Astrocyte (in vitro differentiated cells and primary cell): ENCODE measurements at regions not wholly inside any gene's neighbourhood (a gene's known extent, or its start where the extent isn't known, plus 50 kb on each side); places are given as distances from the start of the nearest gene placed in this dataset.

Experiments
- DNase-seq: peaks from one replicate; pipeline ENCODE4 v3.0.0-alpha.2; 2010; ENCODE audit warnings: low read depth
- FAIRE-seq: peaks from 2 replicates; lab custom pipeline; 2011; peaks lifted over from hg19 to GRCh38; lab: Jason Lieb, UNC
- H2AFZ ChIP-seq: 2 replicates; pipeline ENCODE4 v1.6.0; 2012; ENCODE audit warnings: low read depth, low read length, inconsistent platforms
- H3K27ac ChIP-seq: 2 replicates; pipeline ENCODE4 v1.5.1; 2011; ENCODE audit warnings: low read depth, low read length, inconsistent platforms
- H3K27me3 ChIP-seq: 2 replicates; pipeline ENCODE4 v1.6.0; 2011; ENCODE audit warnings: low read length, inconsistent platforms; ENCODE audit not compliant: insufficient read depth
- H3K36me3 ChIP-seq: 2 replicates; pipeline ENCODE4 v1.5.1; 2011; ENCODE audit warnings: low read length, inconsistent platforms; ENCODE audit not compliant: insufficient read depth
- H3K4me1 ChIP-seq: 2 replicates; pipeline ENCODE4 v1.5.1; 2011; ENCODE audit warnings: low read length, inconsistent platforms; ENCODE audit not compliant: insufficient read depth
- H3K4me2 ChIP-seq: 2 replicates; pipeline ENCODE4 v1.6.0; 2012; ENCODE audit warnings: low read length, inconsistent platforms
- H3K4me3 ChIP-seq: 2 replicates; pipeline ENCODE4 v1.5.1; 2011; ENCODE audit warnings: low read depth, mild to moderate bottlenecking, low read length, inconsistent platforms; ENCODE audit not compliant: insufficient read depth
- H3K79me2 ChIP-seq: 2 replicates; pipeline ENCODE4 v1.6.0; 2012; ENCODE audit warnings: mild to moderate bottlenecking, low read length, inconsistent platforms; ENCODE audit not compliant: insufficient read depth
- H3K9ac ChIP-seq: 2 replicates; pipeline ENCODE4 v1.6.0; 2012; ENCODE audit warnings: mild to moderate bottlenecking, low read length, inconsistent platforms
- H3K9me3 ChIP-seq: 2 replicates; pipeline ENCODE4 v1.5.1; 2012; ENCODE audit warnings: low read depth, mild to moderate bottlenecking, low read length, inconsistent platforms; ENCODE audit not compliant: insufficient read depth
- H4K20me1 ChIP-seq: 2 replicates; pipeline ENCODE4 v1.6.0; 2012; ENCODE audit warnings: low read length, inconsistent platforms; ENCODE audit not compliant: insufficient read depth
- H3K27ac Mint-ChIP-seq: one replicate; pipeline ENCODE4 v1.8.0; 2021; ENCODE audit warnings: mild to moderate bottlenecking, mixed read lengths; ENCODE audit not compliant: unreplicated experiment
- H3K27me3 Mint-ChIP-seq: one replicate; pipeline ENCODE4 v1.8.0; 2021; ENCODE audit warnings: low read depth, mixed read lengths; ENCODE audit not compliant: unreplicated experiment
- H3K36me3 Mint-ChIP-seq: one replicate; pipeline ENCODE4 v1.8.0; 2021; ENCODE audit warnings: low read depth, mixed read lengths; ENCODE audit not compliant: unreplicated experiment
- H3K4me1 Mint-ChIP-seq: one replicate; pipeline ENCODE4 v1.8.0; 2021; ENCODE audit warnings: low read depth, mixed read lengths; ENCODE audit not compliant: unreplicated experiment
- H3K4me3 Mint-ChIP-seq: one replicate; pipeline ENCODE4 v1.8.0; 2021; ENCODE audit warnings: mild to moderate bottlenecking, moderate library complexity, mixed read lengths; ENCODE audit not compliant: unreplicated experiment
- H3K9me3 Mint-ChIP-seq: one replicate; pipeline ENCODE4 v1.8.0; 2021; ENCODE audit warnings: mild to moderate bottlenecking, mixed read lengths; ENCODE audit not compliant: unreplicated experiment
- CTCF ChIP-seq: IDR thresholded peaks from 2 replicates; pipeline ENCODE4 v1.5.1; 2011; ENCODE audit warnings: low read depth, mild to moderate bottlenecking, inconsistent platforms, low read length, moderate library complexity; ENCODE audit not compliant: insufficient read depth
- EZH2 ChIP-seq: IDR thresholded peaks from 2 replicates; pipeline ENCODE4 v1.6.1; 2012; ENCODE audit warnings: mild to moderate bottlenecking, low read length, inconsistent platforms; ENCODE audit not compliant: insufficient read depth

DNA sequence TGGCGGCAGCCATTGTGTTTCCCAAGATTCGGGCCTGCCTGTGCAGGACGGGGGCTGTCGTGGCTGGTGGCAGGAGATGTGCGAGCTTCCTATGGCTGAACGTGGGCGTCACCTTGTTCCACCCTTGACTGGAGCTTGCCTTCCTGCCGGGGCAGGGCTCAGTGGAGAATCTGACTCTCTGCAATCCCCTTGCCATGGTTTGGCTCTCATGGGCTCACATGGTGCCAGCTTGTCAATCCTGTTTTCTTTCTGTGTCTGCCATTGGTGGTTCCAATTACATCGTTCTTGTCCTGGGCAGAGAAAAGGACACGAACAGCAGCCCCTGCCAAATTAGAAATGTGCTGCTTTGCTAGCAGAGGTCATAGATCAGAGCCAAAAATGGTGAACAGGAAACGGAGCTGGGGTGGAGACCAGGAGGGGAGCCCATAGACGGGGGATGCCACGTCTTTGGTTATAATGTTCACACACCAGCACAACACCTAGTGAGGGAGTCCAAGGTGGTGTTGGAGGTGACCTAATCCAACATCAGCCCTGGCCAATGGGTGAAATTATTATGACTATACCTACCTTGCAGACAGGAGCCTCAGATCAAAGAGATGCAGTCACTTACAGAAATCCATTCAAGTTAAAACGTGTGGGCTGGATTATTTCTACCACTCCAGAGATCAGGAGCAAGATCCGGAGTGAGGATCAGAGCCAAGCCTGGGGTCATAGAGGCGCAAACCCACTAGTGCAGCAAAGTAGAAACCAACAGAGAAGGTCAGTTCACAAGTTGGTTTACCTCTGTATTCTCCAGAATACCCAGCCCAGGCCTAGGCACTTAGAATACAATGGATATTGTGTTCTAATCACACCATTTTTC lies 253.1 kb downstream of the SIPA1L2 start:
- Mint-ChIP-seq H3K4me3 (no peak overlapping the region), H3K27ac (no peak overlapping the region), H3K36me3 (no peaks in the 10 kb centered on the region), H3K9me3 (peaks cover 2% of the 10 kb centered on the region), H3K4me1 (peaks cover 14% of the 10 kb centered on the region), H3K27me3 (peaks cover 3% of the 10 kb centered on the region)
- Histone ChIP-seq H3K9ac (no peak overlapping the region), H3K27me3 (peaks cover 2% of the 10 kb centered on the region), H2AFZ (no peak overlapping the region), H3K4me3 (no peak overlapping the region), H3K9me3 (no peaks in the 10 kb centered on the region), H3K4me1 (no peaks in the 10 kb centered on the region), H3K4me2 (no peak overlapping the region), H3K36me3 (no peaks in the 10 kb centered on the region), H4K20me1 (no peaks in the 10 kb centered on the region), H3K27ac (no peak overlapping the region), H3K79me2 (no peaks in the 10 kb centered on the region)
- DNase-seq (no peak), FAIRE-seq (no peak)
- TF ChIP-seq CTCF: no peak
- no peak for TF ChIP-seq EZH2

DNA sequence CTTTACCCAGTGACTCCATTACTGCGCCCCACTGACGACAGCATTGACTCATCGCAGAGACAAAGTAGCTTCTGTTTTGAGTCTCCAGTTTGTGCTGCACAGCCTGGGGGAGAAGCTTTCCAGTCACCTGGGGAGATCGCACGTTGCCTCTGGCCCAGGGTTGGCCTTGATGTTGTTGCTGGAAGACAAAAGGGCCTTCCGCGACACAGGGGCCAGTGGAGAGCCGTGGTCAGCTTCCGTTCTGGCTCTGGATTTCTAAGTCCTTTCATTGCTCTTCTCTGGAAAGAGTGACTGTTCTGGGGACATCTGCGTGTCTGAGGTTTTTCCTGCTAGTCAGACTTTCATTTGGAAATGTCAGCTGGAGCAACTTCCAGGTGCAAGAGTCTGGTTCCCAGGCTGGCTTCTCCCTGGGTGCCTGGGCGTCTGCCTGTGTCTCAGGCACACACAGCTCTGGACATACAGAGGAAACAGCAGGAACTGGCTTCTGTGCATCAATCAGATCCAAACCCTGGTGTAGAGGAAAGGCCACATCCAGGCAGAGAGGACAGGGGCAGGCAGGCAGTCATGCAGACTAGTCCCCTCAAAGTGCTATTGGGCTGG lies 257.0 kb downstream of the SIPA1L2 start:
- Histone ChIP-seq H3K4me2 (no peak overlapping the region), H3K79me2 (no peaks in the 10 kb centered on the region), H3K36me3 (no peaks in the 10 kb centered on the region), H2AFZ (no peak overlapping the region), H3K4me1 (peaks cover 4% of the 10 kb centered on the region), H4K20me1 (no peaks in the 10 kb centered on the region), H3K27me3 (no peaks in the 10 kb centered on the region), H3K9me3 (no peaks in the 10 kb centered on the region), H3K27ac (no peak overlapping the region), H3K4me3 (no peak overlapping the region), H3K9ac (no peak overlapping the region)
- Mint-ChIP-seq H3K27me3 (peaks cover 3% of the 10 kb centered on the region), H3K36me3 (no peaks in the 10 kb centered on the region), H3K9me3 (peaks cover 2% of the 10 kb centered on the region), H3K4me1 (peaks cover 26% of the 10 kb centered on the region), H3K27ac (no peak overlapping the region), H3K4me3 (no peak overlapping the region)
- DNase-seq (no peak), FAIRE-seq (no peak)
- TF ChIP-seq EZH2 (no peak), CTCF (no peak)

DNA sequence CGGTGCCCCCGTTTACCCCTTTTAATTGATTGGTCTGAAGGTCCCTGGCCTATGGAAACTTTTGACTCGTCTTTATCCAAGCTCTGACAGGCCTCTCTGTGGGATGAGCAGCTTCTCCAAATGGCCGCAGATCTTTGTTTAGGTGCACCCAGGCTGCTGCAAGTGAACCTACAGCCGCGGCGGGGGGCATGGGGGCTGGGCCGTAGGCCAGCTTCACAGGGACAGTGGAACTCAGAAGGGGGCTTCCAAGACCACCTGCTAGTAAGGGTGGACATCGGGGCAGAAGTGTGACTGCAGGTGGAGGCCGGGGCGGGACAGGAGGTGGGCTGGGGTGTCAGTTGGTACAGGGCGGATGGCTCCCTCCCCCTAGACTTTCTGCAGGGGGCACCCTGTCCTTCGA lies 257.5 kb downstream of the SIPA1L2 start:
- no peak overlapping the region for H3K27ac Mint-ChIP-seq
- no peak overlapping the region for H3K4me3 Mint-ChIP-seq
- H3K9ac ChIP-seq: no peak overlapping the region
- peaks cover 4% of the 10 kb centered on the region for H3K4me1 ChIP-seq
- no peaks in the 10 kb centered on the region for H4K20me1 ChIP-seq
- H3K9me3 ChIP-seq: no peaks in the 10 kb centered on the region
- TF ChIP-seq EZH2 (no peak), CTCF (no peak)
- H3K36me3 ChIP-seq: no peaks in the 10 kb centered on the region
- no peak overlapping the region for H3K4me3 ChIP-seq
- FAIRE-seq: no peak
- H3K9me3 Mint-ChIP-seq: peaks cover 2% of the 10 kb centered on the region
- H3K27ac ChIP-seq: no peak overlapping the region
- H3K27me3 ChIP-seq: no peaks in the 10 kb centered on the region
- no peak for DNase-seq
- peaks cover 28% of the 10 kb centered on the region for H3K4me1 Mint-ChIP-seq
- H2AFZ ChIP-seq: no peak overlapping the region
- H3K36me3 Mint-ChIP-seq: no peaks in the 10 kb centered on the region
- peaks cover 3% of the 10 kb centered on the region for H3K27me3 Mint-ChIP-seq
- H3K79me2 ChIP-seq: no peaks in the 10 kb centered on the region
- no peak overlapping the region for H3K4me2 ChIP-seq
